Thyroid gland (tissue), 4 donors: ENCODE measurements at regions not wholly inside any gene's neighbourhood (a gene's known extent, or its start where the extent isn't known, plus 50 kb on each side); places are given as distances from the start of the nearest gene placed in this dataset.
A peak's percentile ranks its signal among the peaks of the same experiment; 100 is the strongest.
"Not testable (repeated sequence)": the region's sequence is repeated elsewhere in the genome, so short reads cannot be mapped to it uniquely, and the experiment has no call there.

ENCODE experiments used
- DNase-seq, 2 donors: peaks; one replicate each; pipeline ENCODE4 v3.0.0-alpha.2; 2019
- H3K27ac ChIP-seq, 3 donors: fragments of 200-600 bp; sonication (generic); 1 replicate in 2 of 3; 2 replicates in 1 of 3; pipeline ENCODE4 v1.5.1; 2016 to 2019; ENCODE audit warnings: mild to moderate bottlenecking in 1 of 3, moderate library complexity in 1 of 3
- H3K27me3 ChIP-seq: fragments of 200-600 bp; sonication (generic); one replicate; pipeline ENCODE4 v1.5.1; 2019
- H3K36me3 ChIP-seq, 2 donors: fragments of 200-600 bp; sonication (generic); one replicate each; pipeline ENCODE4 v1.5.1; 2016 to 2019
- H3K4me1 ChIP-seq, 2 donors: fragments of 200-600 bp; sonication (generic); one replicate each; pipeline ENCODE4 v1.5.1; 2017 to 2019
- H3K4me3 ChIP-seq, 3 donors: fragments of 200-600 bp; sonication (generic); replicated peaks in 1 of 3; 1 replicate in 2 of 3; 2 replicates in 1 of 3; pipeline ENCODE4 v1.5.1; 2016; ENCODE audit warnings: mild to moderate bottlenecking in 1 of 3
- H3K9me3 ChIP-seq: fragments of 200-600 bp; sonication (generic); one replicate; pipeline ENCODE4 v1.5.1; 2017
- CTCF ChIP-seq, 6 experiments: fragments of 200-600 bp in 3 of 6; fragments of 450-650 bp in 3 of 6; sonication (generic) in 3 of 6; IDR thresholded peaks; one replicate each; pipeline ENCODE4 v1.5.1; 2016 to 2019; ENCODE audit warnings: antibody characterized with exemption in 6 of 6, mild to moderate bottlenecking in 2 of 6, inconsistent platforms in 1 of 6, moderate library complexity in 1 of 6
- POLR2A ChIP-seq, 2 donors: fragments of 450-650 bp; IDR thresholded peaks; one replicate each; pipeline ENCODE4 v1.6.1; 2017; ENCODE audit warnings: antibody characterized with exemption in 2 of 2, mild to moderate bottlenecking in 2 of 2, moderate library complexity in 1 of 2
- WGBS, 2 donors: methylation state at CpG; one replicate each; pipeline ENCODE4 v1.1.5; 2017; 5-methylcytosine and 5-hydroxymethylcytosine counted together
- intact Hi-C: fragments of 100-400 bp; cut with DNase I; formaldehyde crosslinking; loops from one replicate; pipeline ENCODE4 v1.15.1; 2023

- 90 to 91% methylated on average over 5 of the region's 5 CpGs for WGBS, 2 donors
- Histone ChIP-seq H3K36me3 (no peaks in the 10 kb centered on the region), H3K4me3 (no peak overlapping the region), H3K4me1 (peaks cover 27 to 29% of the 10 kb centered on the region in 2 donors), H3K9me3 (no peaks in the 10 kb centered on the region), H3K27me3 (no peaks in the 10 kb centered on the region), H3K27ac (no peak overlapping the region)
- no peak for DNase-seq
- intact Hi-C loops: no loop called here
- TF ChIP-seq CTCF (IDR thresholded peaks at IDR 0.05): no peak
- TF ChIP-seq POLR2A (IDR thresholded peaks at IDR 0.05): no peak
Observed at GRCh38 chr6:85752602-85753001, 109.9 kb upstream of the SYNCRIP start.

GRCh38 chr6:85751374-85752055 is 108.8 kb upstream of the SYNCRIP start:
- Histone ChIP-seq H3K4me3 (no peak overlapping the region), H3K4me1 (peaks cover 36 to 37% of the 10 kb centered on the region in 2 donors), H3K27me3 (no peaks in the 10 kb centered on the region), H3K36me3 (no peaks in the 10 kb centered on the region), H3K27ac (no peak overlapping the region), H3K9me3 (no peaks in the 10 kb centered on the region)
- intact Hi-C loops: no loop called here
- 87% methylated on average over 5 of the region's 5 CpGs for WGBS, 2 donors
- DNase-seq: no peak
- TF ChIP-seq CTCF (IDR thresholded peaks at IDR 0.05) (no peak), POLR2A (IDR thresholded peaks at IDR 0.05) (no peak)

- H3K27me3 ChIP-seq, H3K4me3 ChIP-seq, H3K36me3 ChIP-seq, H3K9me3 ChIP-seq, intact Hi-C loops: not testable (repeated sequence)
- peak; percentile 63 to 72 for DNase-seq
- H3K4me1 ChIP-seq: peaks cover 35 to 36% of the 10 kb centered on the region in 2 donors
- peak overlapping the region; percentile 75 to 84 (median 79) for H3K27ac ChIP-seq
- 26 to 31% methylated on average over 2 of the region's 2 CpGs for WGBS, 2 donors
Observed at GRCh38 chr6:85750146-85750545, 107.5 kb upstream of the SYNCRIP start.

GRCh38 chr6:85749236-85749635 is 106.5 kb upstream of the SYNCRIP start:
- Histone ChIP-seq H3K4me3 (no peak overlapping the region), H3K27me3 (no peaks in the 10 kb centered on the region), H3K36me3 (no peaks in the 10 kb centered on the region), H3K27ac (peak overlapping the region; percentile 75 to 84 (median 76)), H3K9me3 (no peaks in the 10 kb centered on the region), H3K4me1 (peaks cover 32 to 36% of the 10 kb centered on the region in 2 donors)
- TF ChIP-seq CTCF (IDR thresholded peaks at IDR 0.05) (no peak), POLR2A (IDR thresholded peaks at IDR 0.05) (no peak)
- intact Hi-C loops: no loop called here
- 48 to 55% methylated on average over 4 of the region's 4 CpGs for WGBS, 2 donors
- DNase-seq: peak; percentile 62 to 66

- no peak overlapping the region for H3K4me3 ChIP-seq
- H3K27ac ChIP-seq: peak overlapping the region; percentile 75 to 84 (median 76)
- intact Hi-C loops: no loop called here
- peaks cover 32 to 36% of the 10 kb centered on the region in 2 donors for H3K4me1 ChIP-seq
- WGBS, 2 donors: 13 to 15% methylated on average over 1 of the region's 1 CpG
- no peaks in the 10 kb centered on the region for H3K9me3 ChIP-seq
- no peaks in the 10 kb centered on the region for H3K27me3 ChIP-seq
- TF ChIP-seq CTCF (IDR thresholded peaks at IDR 0.05) (no peak), POLR2A (IDR thresholded peaks at IDR 0.05) (no peak)
- H3K36me3 ChIP-seq: no peaks in the 10 kb centered on the region
- no peak for DNase-seq
Observed at GRCh38 chr6:85747666-85748065, 105.0 kb upstream of the SYNCRIP start.
